Astrocyte (in vitro differentiated cells and primary cell): ENCODE measurements at regions not wholly inside any gene's neighbourhood (a gene's known extent, or its start where the extent isn't known, plus 50 kb on each side); places are given as distances from the start of the nearest gene placed in this dataset.

Source experiments
- EZH2 ChIP-seq: IDR thresholded peaks from 2 replicates; pipeline ENCODE4 v1.6.1; 2012; ENCODE audit warnings: mild to moderate bottlenecking, low read length, inconsistent platforms; ENCODE audit not compliant: insufficient read depth
- TF ChIP-seq, protein P1 (sequence below): IDR thresholded peaks from 2 replicates; pipeline ENCODE4 v1.5.1; 2011; ENCODE audit warnings: low read depth, mild to moderate bottlenecking, inconsistent platforms, low read length, moderate library complexity; ENCODE audit not compliant: insufficient read depth

- TF ChIP-seq, protein P1, sequence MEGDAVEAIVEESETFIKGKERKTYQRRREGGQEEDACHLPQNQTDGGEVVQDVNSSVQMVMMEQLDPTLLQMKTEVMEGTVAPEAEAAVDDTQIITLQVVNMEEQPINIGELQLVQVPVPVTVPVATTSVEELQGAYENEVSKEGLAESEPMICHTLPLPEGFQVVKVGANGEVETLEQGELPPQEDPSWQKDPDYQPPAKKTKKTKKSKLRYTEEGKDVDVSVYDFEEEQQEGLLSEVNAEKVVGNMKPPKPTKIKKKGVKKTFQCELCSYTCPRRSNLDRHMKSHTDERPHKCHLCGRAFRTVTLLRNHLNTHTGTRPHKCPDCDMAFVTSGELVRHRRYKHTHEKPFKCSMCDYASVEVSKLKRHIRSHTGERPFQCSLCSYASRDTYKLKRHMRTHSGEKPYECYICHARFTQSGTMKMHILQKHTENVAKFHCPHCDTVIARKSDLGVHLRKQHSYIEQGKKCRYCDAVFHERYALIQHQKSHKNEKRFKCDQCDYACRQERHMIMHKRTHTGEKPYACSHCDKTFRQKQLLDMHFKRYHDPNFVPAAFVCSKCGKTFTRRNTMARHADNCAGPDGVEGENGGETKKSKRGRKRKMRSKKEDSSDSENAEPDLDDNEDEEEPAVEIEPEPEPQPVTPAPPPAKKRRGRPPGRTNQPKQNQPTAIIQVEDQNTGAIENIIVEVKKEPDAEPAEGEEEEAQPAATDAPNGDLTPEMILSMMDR = no peak
- TF ChIP-seq EZH2 = no peak
These were observed 150.3 kb upstream of the GPR12 start for GRCh38 chr13:26910754-26911465.
